Keratinocyte (primary cell): ENCODE measurements at regions not wholly inside any gene's neighbourhood (a gene's known extent, or its start where the extent isn't known, plus 50 kb on each side); places are given as distances from the start of the nearest gene placed in this dataset.

Experiments used
- DNase-seq: peaks from one replicate; pipeline ENCODE4 v3.0.0-alpha.2; 2011; ENCODE audit warnings: low read depth, missing footprints, low spot score
- FAIRE-seq: peaks from 2 replicates; lab custom pipeline; 2011; peaks lifted over from hg19 to GRCh38; lab: Jason Lieb, UNC
- H2AFZ ChIP-seq: 2 replicates; pipeline ENCODE4 v1.6.0; 2012; ENCODE audit warnings: low read length, control low read depth, inconsistent platforms; ENCODE audit not compliant: control insufficient read depth
- H3K27ac ChIP-seq: 2 replicates; pipeline ENCODE4 v1.5.1; 2011; ENCODE audit warnings: low read length; ENCODE audit not compliant: control insufficient read depth, insufficient read depth
- H3K27me3 ChIP-seq: 3 replicates; pipeline ENCODE4 v1.6.0; 2011; ENCODE audit warnings: low read length; ENCODE audit not compliant: control insufficient read depth, insufficient read depth; ENCODE audit errors: extremely low read depth
- H3K36me3 ChIP-seq, 2 experiments: 2 replicates in 1 of 2; 3 replicates in 1 of 2; pipeline ENCODE4 v1.5.1; 2011; ENCODE audit warnings: low read length in 2 of 2, mild to moderate bottlenecking in 1 of 2; ENCODE audit not compliant: control insufficient read depth in 2 of 2, insufficient read depth in 2 of 2; ENCODE audit errors: extremely low read depth in 1 of 2
- H3K4me1 ChIP-seq: 3 replicates; pipeline ENCODE4 v1.5.1; 2011; ENCODE audit warnings: low read length; ENCODE audit not compliant: control insufficient read depth, insufficient read depth; ENCODE audit errors: extremely low read depth
- H3K4me2 ChIP-seq: 3 replicates; pipeline ENCODE4 v1.6.0; 2011; ENCODE audit warnings: low read depth, low read length; ENCODE audit not compliant: control insufficient read depth, insufficient read depth; ENCODE audit errors: extremely low read depth
- H3K4me3 ChIP-seq, 3 experiments: fragments of 200-600 bp in 1 of 3; sonication (generic) in 1 of 3; 2 replicates in 2 of 3; 3 replicates in 1 of 3; pipeline ENCODE4 v1.5.1; 2011 to 2016; ENCODE audit warnings: low read length in 3 of 3, mild to moderate bottlenecking in 3 of 3, control low read depth in 2 of 3, inconsistent platforms in 1 of 3, low read depth in 1 of 3, mixed read lengths in 1 of 3, mixed run types in 1 of 3, moderate library complexity in 1 of 3; ENCODE audit not compliant: control insufficient read depth in 2 of 3, insufficient read depth in 2 of 3; ENCODE audit errors: extremely low read depth in 1 of 3
- H3K79me2 ChIP-seq: 2 replicates; pipeline ENCODE4 v1.6.0; 2012; ENCODE audit warnings: low read length; ENCODE audit not compliant: control insufficient read depth, insufficient read depth
- H3K9ac ChIP-seq: 3 replicates; pipeline ENCODE4 v1.6.0; 2011; ENCODE audit warnings: low read length; ENCODE audit not compliant: control insufficient read depth, insufficient read depth; ENCODE audit errors: extremely low read depth
- H3K9me1 ChIP-seq: 3 replicates; pipeline ENCODE4 v1.6.0; 2011; ENCODE audit warnings: low read length; ENCODE audit not compliant: control insufficient read depth, insufficient read depth; ENCODE audit errors: extremely low read depth
- H3K9me3 ChIP-seq: 2 replicates; pipeline ENCODE4 v1.5.1; 2012; ENCODE audit warnings: low read depth, low read length; ENCODE audit not compliant: control insufficient read depth
- H4K20me1 ChIP-seq: 3 replicates; pipeline ENCODE4 v1.6.0; 2011; ENCODE audit warnings: low read length; ENCODE audit not compliant: control insufficient read depth, insufficient read depth; ENCODE audit errors: extremely low read depth
- CTCF ChIP-seq, 3 experiments: IDR thresholded peaks in 1 of 3; conservative IDR thresholded peaks in 1 of 3; optimal IDR thresholded peaks in 1 of 3; 2 replicates in 2 of 3; 3 replicates in 1 of 3; pipeline versions ENCODE3 to v1.5.1; 2011; ENCODE audit warnings: low read length in 3 of 3, mild to moderate bottlenecking in 3 of 3, moderate library complexity in 2 of 3, control low read depth in 1 of 3, inconsistent platforms in 1 of 3; ENCODE audit not compliant: insufficient read depth in 2 of 3; ENCODE audit errors: extremely low read depth in 1 of 3
- EZH2 ChIP-seq: IDR thresholded peaks from one replicate; pipeline ENCODE4 v1.6.1; 2012; ENCODE audit warnings: inconsistent platforms, mild to moderate bottlenecking, low read length, moderate library complexity
- dilution Hi-C: fragments of 300-500 bp; cut with MboI; formaldehyde crosslinking; loops from one replicate; pipeline ENCODE4 v1.7.0; 2020; ENCODE audit warnings: low sequenced_read_pairs; ENCODE audit not compliant: extremely low pct_ligation_motif_present

DNA sequence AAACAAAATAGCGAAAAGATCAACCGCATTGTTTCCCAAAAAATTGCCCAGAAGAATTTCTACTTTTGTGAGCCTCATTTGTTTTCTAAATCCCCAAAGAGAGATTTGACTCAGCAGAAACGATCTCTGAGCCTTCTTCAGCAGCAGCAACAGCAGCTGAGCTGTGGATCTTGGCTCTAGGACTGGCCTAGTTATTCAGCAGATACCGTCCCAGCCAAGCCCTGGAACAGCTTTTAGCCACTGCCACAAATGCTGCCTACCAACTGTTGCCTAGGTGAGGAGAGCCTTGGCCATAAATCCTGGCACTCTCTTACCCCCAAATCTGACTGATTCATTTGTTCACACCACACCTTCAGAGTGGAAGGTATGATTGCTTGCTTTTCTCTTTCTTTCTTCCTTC lies 320.1 kb downstream of the TGFB2 start:
- peak overlapping the region; percentile 54 for H3K4me2 ChIP-seq
- peak overlapping the region; percentile 92 for H2AFZ ChIP-seq
- peaks cover 37% of the 10 kb centered on the region for H3K4me1 ChIP-seq
- H3K27me3 ChIP-seq = no peaks in the 10 kb centered on the region
- H3K36me3 ChIP-seq = no peaks in the 10 kb centered on the region
- FAIRE-seq = peak; percentile 78
- H3K4me3 ChIP-seq = no peak overlapping the region
- TF ChIP-seq CTCF (optimal IDR thresholded peaks at IDR 0.05 in 1 of 3, IDR thresholded peaks at IDR 0.05 in 1 of 3, conservative IDR thresholded peaks at IDR 0.05 in 1 of 3; ENCODE audit: extremely low read depth in 1 of 3, insufficient read depth in 2 of 3, low read length in 3 of 3) (no peak), EZH2 (no peak)
- peak overlapping the region; percentile 42 for H3K9ac ChIP-seq
- peak overlapping the region; percentile 67 for H3K27ac ChIP-seq
- dilution Hi-C loops = no loop called here
- no peaks in the 10 kb centered on the region for H3K79me2 ChIP-seq
- H4K20me1 ChIP-seq = no peaks in the 10 kb centered on the region
- no peaks in the 10 kb centered on the region for H3K9me1 ChIP-seq
- H3K9me3 ChIP-seq = no peaks in the 10 kb centered on the region
- no peak for DNase-seq

DNA sequence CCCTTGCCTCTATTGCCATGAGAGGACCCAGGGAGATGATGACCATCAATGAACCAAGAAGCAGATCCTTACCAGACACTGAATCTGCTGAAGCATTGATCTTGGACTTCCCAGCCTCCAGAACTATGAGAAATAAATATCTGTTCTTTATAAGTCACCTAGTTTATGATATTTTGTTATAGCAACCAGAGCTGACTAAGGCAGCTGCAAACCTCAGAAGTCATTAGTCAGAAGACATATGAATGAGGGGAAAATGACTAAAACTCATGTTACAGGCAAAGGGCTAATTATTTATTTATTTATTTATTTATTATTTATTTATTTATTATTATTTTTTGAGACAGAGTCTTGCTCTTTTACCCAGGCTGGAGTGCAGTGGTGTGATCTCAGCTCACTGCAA lies 321.1 kb downstream of the TGFB2 start:
- Histone ChIP-seq H3K4me3 (no peak overlapping the region), H2AFZ (no peak overlapping the region), H3K79me2 (no peaks in the 10 kb centered on the region), H3K27me3 (no peaks in the 10 kb centered on the region), H3K36me3 (no peaks in the 10 kb centered on the region), H4K20me1 (no peaks in the 10 kb centered on the region), H3K4me2 (no peak overlapping the region), H3K9me1 (no peaks in the 10 kb centered on the region), H3K4me1 (peaks cover 27% of the 10 kb centered on the region), H3K27ac (no peak overlapping the region), H3K9ac (no peak overlapping the region), H3K9me3 (no peaks in the 10 kb centered on the region)
- DNase-seq (no peak), FAIRE-seq (no peak)
- dilution Hi-C loops = no loop called here
- TF ChIP-seq EZH2 (no peak), CTCF (optimal IDR thresholded peaks at IDR 0.05 in 1 of 3, IDR thresholded peaks at IDR 0.05 in 1 of 3, conservative IDR thresholded peaks at IDR 0.05 in 1 of 3; ENCODE audit: extremely low read depth in 1 of 3, insufficient read depth in 2 of 3, low read length in 3 of 3) (no peak)
